SK-N-DZ (cell line): ENCODE measurements at regions not wholly inside any gene's neighbourhood (a gene's known extent, or its start where the extent isn't known, plus 50 kb on each side); places are given as distances from the start of the nearest gene placed in this dataset.
"Not testable (repeated sequence)": the region's sequence is repeated elsewhere in the genome, so short reads cannot be mapped to it uniquely, and the experiment has no call there.

ENCODE experiments used
- DNase-seq: peaks from one replicate; pipeline ENCODE4 v3.0.0-alpha.2; 2015; ENCODE audit warnings: low spot score

GRCh38 chr20:48234951-48235350, 449.7 kb upstream of the SULF2 start:
- DNase-seq = no peak

- DNase-seq = no peak
These were observed 446.1 kb upstream of the SULF2 start for GRCh38 chr20:48231253-48231930.

- DNase-seq = no peak
These were observed 444.9 kb upstream of the SULF2 start for GRCh38 chr20:48230216-48230615.

DNA sequence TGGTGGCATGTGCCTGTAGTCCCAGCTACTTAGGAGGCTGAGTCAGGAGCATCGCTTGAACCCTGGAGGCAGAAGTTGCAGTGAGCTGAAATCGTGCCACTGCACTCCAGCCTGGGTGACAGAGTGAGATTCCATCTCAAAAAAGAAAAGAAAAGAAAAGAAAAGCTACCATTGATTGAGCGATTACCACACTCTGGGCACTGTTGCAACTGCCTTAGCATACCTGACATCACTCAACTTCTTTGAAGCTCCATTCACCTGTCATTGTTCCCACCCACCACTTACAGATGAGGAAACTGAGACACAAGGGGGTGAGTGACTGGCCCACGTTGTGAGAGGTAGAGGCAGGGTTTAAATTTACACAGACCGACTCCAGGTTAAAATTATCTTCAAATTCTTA, 442.1 kb upstream of the SULF2 start:
- no peak for DNase-seq

GRCh38 chr20:48226642-48227041, 441.4 kb upstream of the SULF2 start:
- no peak for DNase-seq

DNA sequence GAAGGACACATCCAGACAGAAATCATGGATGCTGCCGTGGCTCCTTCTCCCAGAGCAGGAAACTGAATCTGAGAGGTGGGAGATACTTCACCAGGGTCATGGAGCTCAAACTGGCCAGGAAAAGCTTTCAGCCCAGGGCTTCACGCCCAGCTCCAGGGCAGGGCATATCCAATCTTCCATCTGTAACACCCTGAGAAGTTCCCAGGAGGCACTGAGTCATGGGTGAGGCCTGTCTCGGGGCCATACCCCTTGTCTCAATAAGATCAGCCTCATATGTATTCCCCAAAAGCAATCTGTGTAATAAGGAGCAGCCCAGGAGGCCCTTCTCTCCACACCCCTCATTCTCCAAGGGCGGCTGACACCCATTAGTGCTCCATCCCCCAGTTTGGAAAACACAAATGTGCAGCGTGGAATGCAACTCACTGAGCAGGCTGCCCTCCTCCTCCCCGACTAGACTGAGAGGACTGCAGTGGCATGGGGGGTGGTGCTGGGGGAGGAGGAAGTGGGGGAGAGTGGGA, 439.3 kb upstream of the SULF2 start:
- no peak for DNase-seq

- no peak for DNase-seq
These were observed 438.4 kb upstream of the SULF2 start for GRCh38 chr20:48223715-48224114.

- peak; percentile 91 for DNase-seq
These were observed 437.4 kb upstream of the SULF2 start for GRCh38 chr20:48222595-48223180.

GRCh38 chr20:48220033-48220633, 434.9 kb upstream of the SULF2 start:
- DNase-seq = no peak

GRCh38 chr20:48219306-48219705, 434.0 kb upstream of the SULF2 start:
- no peak for DNase-seq

DNA sequence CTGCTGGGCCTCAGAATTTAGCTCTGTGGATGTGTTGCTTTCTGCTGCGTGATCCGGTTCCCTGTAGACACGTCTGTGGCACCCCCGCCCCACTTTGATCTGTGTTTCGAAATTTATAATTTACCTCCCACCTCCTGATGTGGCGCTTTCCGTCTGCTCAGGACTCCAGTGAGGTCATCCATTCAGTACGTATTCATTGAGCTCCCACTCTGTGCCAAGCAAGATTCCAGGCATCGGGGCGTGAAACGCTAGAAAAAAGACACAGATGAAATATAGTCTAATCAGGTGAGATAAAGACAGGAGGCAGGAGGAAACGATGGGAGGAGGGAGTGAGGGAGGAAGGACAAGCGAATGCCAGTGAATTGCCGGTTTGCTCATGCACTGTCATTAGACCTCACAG, 431.9 kb upstream of the SULF2 start:
- DNase-seq = no peak

DNA sequence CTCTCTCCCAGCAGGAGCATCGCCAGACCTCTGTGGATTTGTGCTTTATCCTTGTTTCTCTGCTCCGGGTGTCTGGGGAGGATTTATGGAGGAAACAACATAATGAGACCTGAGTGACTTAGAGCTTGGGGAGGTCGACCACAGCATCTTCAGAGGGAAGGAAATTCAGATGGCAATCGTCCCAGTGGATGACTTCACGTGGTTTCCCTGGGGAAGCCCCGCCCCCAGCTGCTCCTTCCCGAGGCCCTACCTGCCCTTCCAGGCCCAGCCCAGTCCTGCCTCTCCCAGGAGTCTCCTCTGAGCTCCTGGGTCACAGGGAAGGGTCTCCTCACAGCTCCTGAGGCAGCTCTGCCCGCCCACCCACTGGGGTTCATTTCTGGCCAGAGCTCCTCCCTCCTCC, 430.3 kb upstream of the SULF2 start:
- no peak for DNase-seq

- DNase-seq = no peak
These were observed 429.3 kb upstream of the SULF2 start for GRCh38 chr20:48214601-48215000.

DNA sequence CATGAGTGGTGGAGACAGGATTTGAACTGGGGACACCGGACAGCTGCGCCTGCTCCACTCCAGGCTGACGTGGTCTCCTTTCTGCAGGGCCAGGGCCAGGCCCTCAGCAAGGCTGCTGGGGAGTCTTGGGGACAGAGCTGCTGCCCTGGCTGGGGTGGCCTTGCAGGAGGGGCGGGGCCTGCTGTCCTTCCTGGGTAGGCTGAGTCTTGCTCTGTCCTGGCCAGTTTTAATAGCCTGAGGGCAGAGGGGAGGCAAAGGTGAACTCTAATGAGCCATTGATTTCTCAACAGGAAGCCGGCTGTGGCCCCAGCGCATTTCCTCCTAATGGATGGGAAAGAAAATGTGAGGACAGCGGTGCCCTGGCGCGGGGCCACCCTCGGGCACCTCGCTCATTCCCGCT, 428.4 kb upstream of the SULF2 start:
- DNase-seq = not testable (repeated sequence)

GRCh38 chr20:48212806-48213509, 427.7 kb upstream of the SULF2 start:
- DNase-seq = peak; percentile 57

DNA sequence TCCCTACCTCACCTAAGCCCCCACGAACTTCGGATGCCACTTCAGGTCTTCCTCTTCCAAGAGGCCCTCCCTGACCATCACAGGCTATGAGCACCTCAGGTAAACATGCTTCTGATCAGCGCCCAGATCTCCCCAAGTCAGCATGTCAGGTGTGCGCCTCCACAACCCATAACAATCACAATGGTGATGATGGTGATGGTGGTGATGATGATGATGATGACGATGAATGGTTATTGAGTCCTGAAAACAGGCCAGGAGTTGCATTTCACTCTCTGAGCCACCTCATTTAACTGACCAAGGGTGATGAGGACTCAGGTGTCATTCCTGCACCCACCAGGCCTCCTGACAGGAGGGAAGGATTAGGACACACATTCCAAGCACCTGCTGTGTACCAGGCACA, 426.6 kb upstream of the SULF2 start:
- DNase-seq = no peak

GRCh38 chr20:48211238-48211637, 426.0 kb upstream of the SULF2 start:
- DNase-seq = no peak

DNA sequence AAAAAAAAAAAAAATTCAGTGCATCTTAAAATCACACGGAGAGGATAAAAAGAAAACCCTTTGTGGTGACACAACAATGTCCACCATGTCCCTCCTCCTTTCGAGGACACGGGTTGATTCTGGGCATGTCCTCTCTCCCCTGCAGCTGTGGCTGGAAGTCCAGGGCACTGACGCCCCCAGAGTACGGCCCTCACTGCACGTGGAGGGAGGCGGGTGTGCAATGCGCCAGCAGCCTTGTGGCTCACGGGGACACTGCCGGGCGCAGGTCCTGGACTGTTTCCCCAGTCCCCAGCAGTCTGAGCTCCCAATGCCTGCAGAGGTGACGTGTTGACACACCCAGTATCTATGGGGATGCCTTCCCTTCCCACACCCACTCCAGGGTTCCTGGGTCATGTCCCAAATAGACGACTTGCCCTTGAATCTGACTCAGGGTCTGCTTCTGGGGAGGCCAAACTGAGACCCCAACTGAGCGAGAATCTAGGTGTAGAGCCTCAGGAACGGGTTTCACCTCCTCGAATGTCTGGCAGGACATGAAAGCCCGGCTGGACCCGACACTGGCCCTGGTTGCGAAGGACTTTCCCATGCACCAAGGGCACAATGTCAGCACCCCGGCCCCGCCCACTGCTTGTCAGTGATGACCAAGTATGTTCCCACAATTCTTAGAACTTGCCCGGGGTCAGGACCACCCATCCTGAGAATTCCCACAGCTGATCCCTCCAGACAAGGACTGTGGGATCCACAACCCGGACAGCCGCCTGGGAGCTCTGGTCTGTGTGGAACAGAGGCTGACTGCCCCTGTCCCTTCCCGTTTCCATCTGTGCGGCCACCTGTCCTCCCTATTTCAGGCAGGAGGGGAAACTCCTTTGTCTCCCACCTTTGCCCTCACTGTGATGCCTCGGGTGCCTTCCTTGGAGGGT, 425.1 kb upstream of the SULF2 start:
- DNase-seq = peak; percentile 49

DNA sequence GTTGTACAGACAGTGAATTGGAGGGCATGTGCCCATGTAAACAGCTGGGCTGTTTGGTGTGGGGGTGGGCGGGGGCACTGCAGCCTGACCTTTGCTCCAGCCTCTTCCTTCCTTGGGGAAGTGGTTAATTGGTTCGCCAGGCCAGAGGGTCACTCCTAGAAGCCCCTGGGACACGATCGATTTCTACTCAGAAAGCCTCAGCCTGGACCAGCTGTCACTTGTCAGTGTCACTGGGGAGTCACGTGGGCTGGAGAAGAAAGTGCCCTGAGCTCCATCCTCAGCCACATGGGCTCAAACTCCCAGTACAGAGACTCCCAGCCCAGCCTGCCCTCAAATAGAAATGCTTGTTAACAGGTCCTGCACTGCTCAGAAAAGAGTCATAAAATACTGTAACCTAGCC, 423.8 kb upstream of the SULF2 start:
- DNase-seq = peak; percentile 70

GRCh38 chr20:48208176-48208575, 422.9 kb upstream of the SULF2 start:
- DNase-seq = no peak

DNA sequence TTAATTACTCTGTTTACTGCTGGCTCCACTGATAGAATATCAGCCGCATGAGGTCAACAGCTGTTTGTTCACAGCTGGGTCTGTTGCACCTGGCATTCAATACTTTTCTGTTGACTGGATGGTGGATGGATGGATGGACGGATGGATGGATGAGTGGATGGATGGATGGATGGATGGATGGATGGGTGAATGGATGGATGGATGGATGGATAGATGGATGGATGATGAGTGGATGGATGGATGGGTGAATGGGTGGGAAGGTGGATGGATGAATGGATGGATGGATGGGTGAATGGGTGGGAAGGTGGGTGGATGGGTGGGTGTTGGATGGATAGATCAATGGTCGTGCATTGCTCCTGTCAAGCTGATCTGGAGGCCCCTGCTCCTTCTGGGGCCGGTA, 422.2 kb upstream of the SULF2 start:
- DNase-seq = no peak
